Smooth muscle cell (in vitro differentiated cells): ENCODE measurements at regions not wholly inside any gene's neighbourhood (a gene's known extent, or its start where the extent isn't known, plus 50 kb on each side); places are given as distances from the start of the nearest gene placed in this dataset.

Experiments
- DNase-seq: peaks from one replicate; lab custom pipeline; 2025; ENCODE audit not compliant: unreplicated experiment; lab: John Stamatoyannopoulos, UW
- H2AFZ ChIP-seq: fragments of 200-600 bp; sonication (generic); 2 replicates; pipeline ENCODE4 v1.6.0; 2016; ENCODE audit warnings: antibody characterized with exemption, low read depth, mild to moderate bottlenecking
- H3F3A ChIP-seq: fragments of 200-600 bp; sonication (generic); 2 replicates; pipeline ENCODE4 v1.6.0; 2017; ENCODE audit warnings: antibody characterized with exemption, low read depth
- H3K27ac ChIP-seq: fragments of 200-600 bp; sonication (generic); 2 replicates; pipeline ENCODE4 v1.5.1; 2016; ENCODE audit warnings: low read depth, mild to moderate bottlenecking
- H3K27me3 ChIP-seq: fragments of 200-600 bp; sonication (generic); 2 replicates; pipeline ENCODE4 v1.6.1; 2016; ENCODE audit warnings: low read depth, mild to moderate bottlenecking
- H3K36me3 ChIP-seq: fragments of 200-600 bp; sonication (generic); 2 replicates; pipeline ENCODE4 v1.5.1; 2016; ENCODE audit warnings: low read depth
- H3K4me1 ChIP-seq: fragments of 200-600 bp; sonication (generic); 2 replicates; pipeline ENCODE4 v1.5.1; 2016; ENCODE audit warnings: low read depth
- H3K4me2 ChIP-seq: fragments of 200-600 bp; sonication (generic); 2 replicates; pipeline ENCODE4 v1.6.0; 2016; ENCODE audit warnings: mild to moderate bottlenecking
- H3K4me3 ChIP-seq: fragments of 200-600 bp; sonication (generic); 2 replicates; pipeline ENCODE4 v1.5.1; 2016; ENCODE audit warnings: mild to moderate bottlenecking
- H3K79me2 ChIP-seq: fragments of 200-600 bp; sonication (generic); 2 replicates; pipeline ENCODE4 v1.6.0; 2016; ENCODE audit warnings: low read depth, mild to moderate bottlenecking
- H3K9ac ChIP-seq: fragments of 200-600 bp; sonication (generic); 2 replicates; pipeline ENCODE4 v1.6.0; 2016; ENCODE audit warnings: low read depth
- H3K9me3 ChIP-seq: fragments of 200-600 bp; sonication (generic); replicated peaks from 2 replicates; pipeline ENCODE4 v1.5.1; 2016; ENCODE audit warnings: low read depth
- H4K20me1 ChIP-seq: fragments of 200-600 bp; sonication (generic); 2 replicates; pipeline ENCODE4 v1.6.0; 2016; ENCODE audit warnings: low read depth
- WGBS: methylation state at CpG from one replicate; pipeline ENCODE4 v1.1.7; 2016; ENCODE audit warnings: low lambda C conversion rate; 5-methylcytosine and 5-hydroxymethylcytosine counted together
- TF ChIP-seq, protein P1 (sequence below): fragments of 200-600 bp; sonication (generic); IDR thresholded peaks from 2 replicates; pipeline ENCODE4 v1.5.1; 2017; ENCODE audit warnings: borderline replicate concordance, mild to moderate bottlenecking, antibody characterized with exemption; ENCODE audit not compliant: insufficient read depth, poor library complexity, severe bottlenecking

DNA sequence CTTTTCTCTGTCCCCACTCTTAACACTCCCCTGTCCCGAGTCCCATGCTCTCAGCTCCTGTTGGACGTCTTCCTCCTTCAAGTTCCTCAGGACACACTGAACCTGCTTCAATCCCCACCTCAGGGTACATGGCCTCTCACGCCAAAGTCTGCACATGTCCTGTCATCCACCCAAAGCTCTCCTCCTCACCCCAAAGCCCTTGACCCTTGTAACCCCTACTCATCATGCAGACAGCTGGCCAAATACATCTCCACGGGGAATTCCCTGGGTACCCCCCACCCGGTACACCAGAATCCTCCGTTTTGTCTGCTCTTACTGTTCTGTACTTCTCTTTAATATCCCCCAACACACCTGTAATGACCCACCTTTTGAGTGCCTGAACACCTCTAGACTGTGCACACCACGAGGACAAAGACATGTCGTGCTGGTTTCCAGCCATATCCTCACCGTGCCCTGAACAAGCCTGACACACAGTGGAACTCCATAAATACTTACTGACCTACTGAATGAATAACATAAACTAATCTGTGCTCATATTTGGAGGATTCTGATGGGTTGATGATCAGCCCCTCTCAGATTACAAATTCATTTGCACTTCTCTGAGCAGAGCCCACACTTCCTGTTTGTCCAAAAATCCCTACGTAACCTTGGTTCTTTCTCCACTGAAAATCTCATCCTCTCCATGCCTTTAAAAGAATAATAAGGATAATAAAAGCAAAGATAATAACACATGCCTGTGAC is 66.8 kb upstream of the EYA2 start:
- H3K4me3 ChIP-seq, result no peak overlapping the region
- H3F3A ChIP-seq, result no peaks in the 10 kb centered on the region
- no peak for DNase-seq
- H3K27ac ChIP-seq, result no peak overlapping the region
- H3K4me2 ChIP-seq, result no peak overlapping the region
- no peaks in the 10 kb centered on the region for H4K20me1 ChIP-seq
- H3K36me3 ChIP-seq, result no peaks in the 10 kb centered on the region
- H3K27me3 ChIP-seq, result no peaks in the 10 kb centered on the region
- no peak overlapping the region for H2AFZ ChIP-seq
- H3K9ac ChIP-seq, result no peak overlapping the region
- no peaks in the 10 kb centered on the region for H3K79me2 ChIP-seq
- WGBS, result 89% methylated on average over 10 of the region's 10 CpGs
- H3K9me3 ChIP-seq, result no peaks in the 10 kb centered on the region
- TF ChIP-seq, protein P1, sequence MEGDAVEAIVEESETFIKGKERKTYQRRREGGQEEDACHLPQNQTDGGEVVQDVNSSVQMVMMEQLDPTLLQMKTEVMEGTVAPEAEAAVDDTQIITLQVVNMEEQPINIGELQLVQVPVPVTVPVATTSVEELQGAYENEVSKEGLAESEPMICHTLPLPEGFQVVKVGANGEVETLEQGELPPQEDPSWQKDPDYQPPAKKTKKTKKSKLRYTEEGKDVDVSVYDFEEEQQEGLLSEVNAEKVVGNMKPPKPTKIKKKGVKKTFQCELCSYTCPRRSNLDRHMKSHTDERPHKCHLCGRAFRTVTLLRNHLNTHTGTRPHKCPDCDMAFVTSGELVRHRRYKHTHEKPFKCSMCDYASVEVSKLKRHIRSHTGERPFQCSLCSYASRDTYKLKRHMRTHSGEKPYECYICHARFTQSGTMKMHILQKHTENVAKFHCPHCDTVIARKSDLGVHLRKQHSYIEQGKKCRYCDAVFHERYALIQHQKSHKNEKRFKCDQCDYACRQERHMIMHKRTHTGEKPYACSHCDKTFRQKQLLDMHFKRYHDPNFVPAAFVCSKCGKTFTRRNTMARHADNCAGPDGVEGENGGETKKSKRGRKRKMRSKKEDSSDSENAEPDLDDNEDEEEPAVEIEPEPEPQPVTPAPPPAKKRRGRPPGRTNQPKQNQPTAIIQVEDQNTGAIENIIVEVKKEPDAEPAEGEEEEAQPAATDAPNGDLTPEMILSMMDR, result no peak
- no peaks in the 10 kb centered on the region for H3K4me1 ChIP-seq

- Histone ChIP-seq H3K4me2 (peak overlapping the region; percentile 21), H3K36me3 (no peaks in the 10 kb centered on the region), H4K20me1 (no peaks in the 10 kb centered on the region), H3K27ac (peak overlapping the region; percentile 51), H3K9ac (no peak overlapping the region), H3K4me1 (no peaks in the 10 kb centered on the region), H3K27me3 (no peaks in the 10 kb centered on the region), H3F3A (no peaks in the 10 kb centered on the region), H3K4me3 (no peak overlapping the region), H2AFZ (no peak overlapping the region), H3K79me2 (no peaks in the 10 kb centered on the region), H3K9me3 (no peaks in the 10 kb centered on the region)
- WGBS, result 50% methylated on average over 2 of the region's 2 CpGs
- TF ChIP-seq, protein P1, result no peak
- DNase-seq, result no peak
Observed at GRCh38 chr20:46828471-46828870, 66.2 kb upstream of the EYA2 start.

DNA sequence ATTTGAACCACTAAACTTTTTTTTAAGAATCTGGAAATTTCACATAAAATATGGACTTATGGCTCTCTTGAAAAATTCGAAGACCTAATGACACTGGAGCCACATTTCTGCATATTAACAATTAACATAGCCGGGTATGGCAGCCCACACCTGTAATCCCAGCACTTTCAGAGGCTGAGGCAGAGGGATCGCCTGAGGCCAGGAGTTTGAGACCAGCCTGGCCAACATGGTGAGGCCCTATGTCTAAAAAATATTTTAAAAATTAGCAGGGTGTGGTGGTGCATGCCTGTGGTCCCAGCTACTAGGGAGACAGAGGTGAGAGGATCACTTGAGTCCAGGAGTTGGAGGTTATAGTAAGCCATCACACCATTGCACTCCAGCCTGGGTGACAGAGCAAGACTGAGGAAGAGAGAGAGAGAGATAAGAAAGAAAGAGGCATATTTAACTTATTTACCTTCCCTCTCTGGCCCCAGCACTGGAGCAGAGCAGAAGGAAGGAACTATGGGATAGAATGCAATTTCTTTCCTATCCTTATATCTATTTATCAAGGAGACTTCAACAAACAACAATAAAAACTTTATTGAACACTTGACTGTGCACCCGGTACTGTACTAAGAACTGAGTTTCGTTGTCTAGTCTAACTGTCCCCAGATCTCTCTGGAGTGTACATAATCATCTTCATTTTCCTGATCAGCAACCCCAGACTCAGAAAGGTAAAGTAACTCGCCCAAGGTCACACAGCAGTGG is 63.6 kb upstream of the EYA2 start:
- DNase-seq, result no peak
- no peaks in the 10 kb centered on the region for H3F3A ChIP-seq
- no peaks in the 10 kb centered on the region for H3K9me3 ChIP-seq
- no peak overlapping the region for H3K9ac ChIP-seq
- no peaks in the 10 kb centered on the region for H4K20me1 ChIP-seq
- WGBS, result 79% methylated on average over 6 of the region's 6 CpGs
- H3K4me2 ChIP-seq, result no peak overlapping the region
- no peaks in the 10 kb centered on the region for H3K27me3 ChIP-seq
- no peak overlapping the region for H3K4me3 ChIP-seq
- no peaks in the 10 kb centered on the region for H3K4me1 ChIP-seq
- no peaks in the 10 kb centered on the region for H3K36me3 ChIP-seq
- TF ChIP-seq, protein P1, result no peak
- no peaks in the 10 kb centered on the region for H3K79me2 ChIP-seq
- no peak overlapping the region for H2AFZ ChIP-seq
- H3K27ac ChIP-seq, result no peak overlapping the region

- TF ChIP-seq, protein P1, result no peak
Observed at GRCh38 chr20:46831633-46832011, 63.0 kb upstream of the EYA2 start.

More at GRCh38 chr20:46831633-46832011, 63.0 kb upstream of the EYA2 start:
- Histone ChIP-seq H2AFZ (no peak overlapping the region), H3K9ac (no peak overlapping the region), H3K4me2 (no peak overlapping the region), H4K20me1 (no peaks in the 10 kb centered on the region), H3K9me3 (no peaks in the 10 kb centered on the region), H3K79me2 (no peaks in the 10 kb centered on the region), H3K27me3 (no peaks in the 10 kb centered on the region), H3K27ac (no peak overlapping the region), H3K4me1 (no peaks in the 10 kb centered on the region), H3K36me3 (no peaks in the 10 kb centered on the region), H3K4me3 (no peak overlapping the region), H3F3A (no peaks in the 10 kb centered on the region)
- 91% methylated on average over 2 of the region's 2 CpGs for WGBS
- no peak for DNase-seq
